ENCODE measurements at regions not wholly inside any gene's neighbourhood (a gene's known extent, or its start where the extent isn't known, plus 50 kb on each side); places are given as distances from the start of the nearest gene placed in this dataset.

- intact Hi-C loops (cut with micrococcal nuclease) = no loop called here
- Mint-ChIP-seq H3K9me3 (peaks cover 2% of the 10 kb centered on the region), H3K27me3 (no peaks in the 10 kb centered on the region), H3K4me1 (ENCODE audit: low read depth) (peaks cover 24% of the 10 kb centered on the region), H3K27ac (peak overlapping the region; percentile 77), H3K36me3 (ENCODE audit: low read depth) (no peaks in the 10 kb centered on the region), H3K4me3 (no peak overlapping the region)
- TF ChIP-seq CTCF (IDR thresholded peaks at IDR 0.05) = no peak
- ATAC-seq (no peak), DNase-seq (no peak)
- POLR2A ChIA-PET = interaction anchor here (2.3 kb wide), 1 partner anchor 13 kb away, joined by 7 read pairs; no protein-coding TSS in a partner anchor
- CTCF ChIA-PET = no interaction called here
Observed at GRCh38 chr6:208938-209337, 83.3 kb upstream of the DUSP22 start.

GRCh38 chr6:209432-210103 lies 82.7 kb upstream of the DUSP22 start:
- Mint-ChIP-seq H3K4me3 (peak overlapping the region; percentile 60), H3K4me1 (ENCODE audit: low read depth) (peaks cover 24% of the 10 kb centered on the region), H3K27me3 (no peaks in the 10 kb centered on the region), H3K36me3 (ENCODE audit: low read depth) (no peaks in the 10 kb centered on the region), H3K27ac (peak overlapping the region; percentile 77), H3K9me3 (peaks cover 2% of the 10 kb centered on the region)
- intact Hi-C loops (cut with micrococcal nuclease) = no loop called here
- TF ChIP-seq CTCF (IDR thresholded peaks at IDR 0.05) = no peak
- DNase-seq (peak; percentile 80), ATAC-seq (peak; percentile 93)
- POLR2A ChIA-PET = interaction anchor here (1.3 to 2.3 kb wide), 2 partner anchors 14 to 180 kb away, joined by 4 to 7 read pairs; no protein-coding TSS in a partner anchor
- CTCF ChIA-PET = no interaction called here

- Mint-ChIP-seq H3K27ac (peak overlapping the region; percentile 14), H3K4me3 (peak overlapping the region; percentile 1)
Observed at GRCh38 chr6:210104-210456, 82.2 kb upstream of the DUSP22 start.

GRCh38 chr6:210778-211374 lies 81.4 kb upstream of the DUSP22 start:
- POLR2A ChIA-PET = interaction anchor here (0.7 to 1.3 kb wide), 3 partner anchors 22 to 179 kb away, joined by 3 to 4 read pairs (median 3); no protein-coding TSS in a partner anchor
- peaks cover 2% of the 10 kb centered on the region for H3K9me3 Mint-ChIP-seq
- no peaks in the 10 kb centered on the region for H3K36me3 Mint-ChIP-seq (ENCODE audit: low read depth)
- intact Hi-C loops (cut with micrococcal nuclease) = no loop called here
- no peak overlapping the region for H3K4me3 Mint-ChIP-seq
- H3K4me1 Mint-ChIP-seq (ENCODE audit: low read depth) = peaks cover 37% of the 10 kb centered on the region
- CTCF ChIA-PET = interaction anchor here (1.0 kb wide), 2 partner anchors 9 to 63 kb away, joined by 3 read pairs; no protein-coding TSS in a partner anchor
- DNase-seq (no peak), ATAC-seq (no peak)
- no peaks in the 10 kb centered on the region for H3K27me3 Mint-ChIP-seq
- TF ChIP-seq CTCF (IDR thresholded peaks at IDR 0.05) = no peak
- H3K27ac Mint-ChIP-seq = no peak overlapping the region

More at GRCh38 chr6:210104-210456, 82.2 kb upstream of the DUSP22 start:
- Mint-ChIP-seq H3K27me3 (no peaks in the 10 kb centered on the region), H3K36me3 (ENCODE audit: low read depth) (no peaks in the 10 kb centered on the region), H3K9me3 (peaks cover 2% of the 10 kb centered on the region), H3K4me1 (ENCODE audit: low read depth) (peaks cover 29% of the 10 kb centered on the region)
- DNase-seq (no peak), ATAC-seq (no peak)
- CTCF ChIA-PET = no interaction called here
- TF ChIP-seq CTCF (IDR thresholded peaks at IDR 0.05) = no peak
- POLR2A ChIA-PET = interaction anchor here (1.3 kb wide), 1 partner anchor 180 kb away, joined by 4 read pairs; no protein-coding TSS in a partner anchor
- intact Hi-C loops (cut with micrococcal nuclease) = no loop called here
